OCI-LY7 (cell line): ENCODE measurements at regions not wholly inside any gene's neighbourhood (a gene's known extent, or its start where the extent isn't known, plus 50 kb on each side); places are given as distances from the start of the nearest gene placed in this dataset.
A peak's percentile ranks its signal among the peaks of the same experiment; 100 is the strongest.

Experiments used
- BruUV-seq: library from RNA; stranded (reverse); fragments of 400-500 nt; replicated peaks from 2 replicates; lab custom pipeline; 2021; lab: Mats Ljungman, UMichigan
- CTCF ChIA-PET: fragments of 300-600 bp; sonication (Branson Sonifier 250); formaldehyde crosslinking; loops from one replicate; lab custom pipeline; 2022; ENCODE audit warnings: antibody characterized with exemption; ENCODE audit not compliant: unreplicated experiment; lab: Charles Lee
- POLR2A ChIA-PET: fragments of 300-600 bp; sonication (Branson Sonifier 250); formaldehyde crosslinking; loops from one replicate; lab custom pipeline; 2022; ENCODE audit warnings: antibody characterized with exemption; lab: Charles Lee
- DNase-seq: peaks from one replicate; pipeline ENCODE4 v3.0.0-alpha.2; 2015; ENCODE audit warnings: low spot score
- H2AFZ ChIP-seq: fragments of 200-600 bp; sonication (generic), shearing (Covaris generic); 2 replicates; pipeline ENCODE4 v1.6.1; 2014; ENCODE audit warnings: mild to moderate bottlenecking, antibody characterized with exemption, low read length, moderate library complexity
- H3K27ac ChIP-seq: fragments of 200-600 bp; sonication (generic); 2 replicates; pipeline ENCODE4 v1.5.1; 2014; ENCODE audit warnings: mixed run types, low read depth, mild to moderate bottlenecking, moderate library complexity, low read length, inconsistent platforms; ENCODE audit not compliant: poor library complexity, severe bottlenecking
- H3K36me3 ChIP-seq: fragments of 200-600 bp; sonication (generic); 2 replicates; pipeline ENCODE4 v1.6.1; 2014; ENCODE audit warnings: mild to moderate bottlenecking, antibody characterized with exemption, low read length, moderate library complexity, mixed read lengths; ENCODE audit not compliant: insufficient read depth
- H3K4me1 ChIP-seq: fragments of 200-600 bp; sonication (generic); 2 replicates; pipeline ENCODE4 v1.5.1; 2014; ENCODE audit warnings: mild to moderate bottlenecking, low read length; ENCODE audit not compliant: insufficient read depth, poor library complexity, severe bottlenecking
- H3K4me2 ChIP-seq: fragments of 200-600 bp; sonication (generic); 2 replicates; pipeline ENCODE4 v1.6.1; 2014; ENCODE audit warnings: mild to moderate bottlenecking, low read length
- H3K4me3 ChIP-seq: fragments of 200-600 bp; sonication (generic); 2 replicates; pipeline ENCODE4 v1.5.1; 2014; ENCODE audit warnings: mild to moderate bottlenecking, low read depth, low read length; ENCODE audit not compliant: poor library complexity, severe bottlenecking
- H3K79me2 ChIP-seq: fragments of 200-600 bp; sonication (generic); 2 replicates; pipeline ENCODE4 v1.6.1; 2016; ENCODE audit warnings: low read depth, mild to moderate bottlenecking, low read length, moderate library complexity, mixed read lengths; ENCODE audit not compliant: insufficient read depth
- H3K9me2 ChIP-seq: fragments of 200-600 bp; sonication (generic); 2 replicates; pipeline ENCODE4 v1.6.1; 2016; ENCODE audit warnings: mild to moderate bottlenecking, low read length, mixed read lengths; ENCODE audit not compliant: insufficient read depth
- H3K9me3 ChIP-seq: fragments of 200-600 bp; sonication (generic); 2 replicates; pipeline ENCODE4 v1.6.1; 2014; ENCODE audit warnings: mild to moderate bottlenecking, mixed run types, low read length, mixed read lengths
- H4K20me1 ChIP-seq: fragments of 200-600 bp; sonication (generic); 2 replicates; pipeline ENCODE4 v1.6.1; 2014; ENCODE audit warnings: mild to moderate bottlenecking, antibody characterized with exemption, low read length, moderate library complexity, mixed read lengths; ENCODE audit not compliant: insufficient read depth
- CTCF ChIP-seq: fragments of 200-600 bp; sonication (generic); conservative IDR thresholded peaks from 2 replicates; pipeline ENCODE4 v1.5.1; 2014; ENCODE audit warnings: mild to moderate bottlenecking, antibody characterized with exemption, low read length, moderate library complexity, mixed read lengths
- EZH2phosphoT487 ChIP-seq: fragments of 200-600 bp; sonication (generic); IDR thresholded peaks from 2 replicates; pipeline ENCODE4 v1.6.1; 2018; ENCODE audit warnings: low read depth, borderline replicate concordance, mild to moderate bottlenecking, mixed run types, antibody characterized with exemption, low read length, moderate library complexity, mixed read lengths
- intact Hi-C: fragments of 100-400 bp; cut with micrococcal nuclease; formaldehyde crosslinking; loops from one replicate; pipeline ENCODE4 v1.10.0; 2022; ENCODE audit not compliant: unreplicated experiment

GRCh38 chr4:166600264-166600663 lies 634.0 kb downstream of the SPOCK3 start:
- Histone ChIP-seq H3K79me2 (no peaks in the 10 kb centered on the region), H3K4me1 (no peaks in the 10 kb centered on the region), H3K9me2 (no peaks in the 10 kb centered on the region), H3K4me3 (no peak overlapping the region), H3K9me3 (no peaks in the 10 kb centered on the region), H3K4me2 (no peak overlapping the region), H3K27ac (no peak overlapping the region), H4K20me1 (no peaks in the 10 kb centered on the region), H2AFZ (no peak overlapping the region), H3K36me3 (no peaks in the 10 kb centered on the region)
- no peak for TF ChIP-seq CTCF
- no peak for TF ChIP-seq EZH2phosphoT487
- ChIA-PET CTCF (no interaction called here), POLR2A (interaction anchor here (0.6 kb wide), 1 partner anchor 70 kb away, joined by 3 read pairs; no protein-coding TSS in a partner anchor)
- BruUV-seq, result no TSS peak
- intact Hi-C loops, result no loop called here
- no peak for DNase-seq

GRCh38 chr4:166602068-166602467 lies 632.2 kb downstream of the SPOCK3 start:
- intact Hi-C loops, result no loop called here
- no peaks in the 10 kb centered on the region for H3K9me2 ChIP-seq
- H3K27ac ChIP-seq, result no peak overlapping the region
- no peaks in the 10 kb centered on the region for H3K36me3 ChIP-seq
- H3K79me2 ChIP-seq, result no peaks in the 10 kb centered on the region
- H2AFZ ChIP-seq, result no peak overlapping the region
- DNase-seq, result no peak
- BruUV-seq, result no TSS peak
- POLR2A ChIA-PET, result interaction anchor here (0.8 kb wide), 1 partner anchor 9 kb away, joined by 3 read pairs; no protein-coding TSS in a partner anchor
- CTCF ChIA-PET, result no interaction called here
- H3K4me2 ChIP-seq, result no peak overlapping the region
- no peaks in the 10 kb centered on the region for H3K4me1 ChIP-seq
- H3K4me3 ChIP-seq, result no peak overlapping the region
- no peaks in the 10 kb centered on the region for H4K20me1 ChIP-seq
- no peaks in the 10 kb centered on the region for H3K9me3 ChIP-seq
- TF ChIP-seq EZH2phosphoT487 (no peak), CTCF (no peak)

GRCh38 chr4:166622425-166622977 lies 611.8 kb downstream of the SPOCK3 start:
- DNase-seq, result no peak
- intact Hi-C loops, result no loop called here
- BruUV-seq, result no TSS peak
- Histone ChIP-seq H4K20me1 (no peaks in the 10 kb centered on the region), H3K4me1 (no peaks in the 10 kb centered on the region), H3K79me2 (no peaks in the 10 kb centered on the region), H3K9me2 (no peaks in the 10 kb centered on the region), H3K27ac (no peak overlapping the region), H3K4me2 (peak overlapping the region; percentile 26; the same call in 1 of the 2 replicates), H3K9me3 (no peaks in the 10 kb centered on the region), H3K4me3 (no peak overlapping the region), H3K36me3 (no peaks in the 10 kb centered on the region), H2AFZ (no peak overlapping the region)
- TF ChIP-seq EZH2phosphoT487 (no peak), CTCF (no peak)
- ChIA-PET POLR2A (no interaction called here), CTCF (no interaction called here)
